ENCODE measurements at regions not wholly inside any gene's neighbourhood (a gene's known extent, or its start where the extent isn't known, plus 50 kb on each side); places are given as distances from the start of the nearest gene placed in this dataset.

DNA sequence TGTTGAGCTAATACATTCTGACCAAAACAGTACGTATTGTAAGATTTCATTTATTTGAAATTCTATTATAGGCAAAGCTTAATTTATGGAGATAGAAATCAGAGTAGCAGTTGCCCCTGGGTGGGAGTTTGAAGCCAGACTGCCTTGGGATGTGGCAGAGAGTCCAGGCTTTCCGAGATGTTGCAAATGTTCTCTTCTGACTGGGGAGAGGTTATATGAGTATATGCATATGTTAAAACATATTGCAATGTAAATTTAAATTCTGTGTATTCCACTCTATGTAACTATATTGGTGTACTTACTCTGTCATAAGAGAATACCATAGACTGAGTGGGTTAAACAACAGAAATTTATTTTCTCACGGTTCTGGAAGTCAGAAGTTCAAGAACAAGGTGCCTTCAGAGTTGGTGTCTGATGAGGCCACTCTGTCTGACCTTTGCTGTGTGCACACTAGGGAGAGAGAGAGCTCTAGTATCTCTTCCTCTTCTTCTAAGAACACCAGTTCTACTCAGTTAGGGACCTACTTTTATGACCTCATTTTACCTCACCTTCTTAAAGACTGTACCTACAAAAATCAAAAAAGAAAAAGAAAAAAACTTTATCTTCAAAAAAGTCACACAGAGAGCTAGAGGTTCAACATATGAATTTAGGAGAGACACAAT is 299.3 kb upstream of the HS3ST1 start:
- Histone ChIP-seq H3K36me3 (ENCODE audit: low read depth) (no peaks in the 10 kb centered on the region), H3K9me3 (ENCODE audit: severe bottlenecking) (no peaks in the 10 kb centered on the region), H3K4me1 (ENCODE audit: insufficient read depth, poor library complexity, severe bottlenecking) (peaks cover 11% of the 10 kb centered on the region), H3K27me3 (ENCODE audit: insufficient read depth, poor library complexity, severe bottlenecking) (no peaks in the 10 kb centered on the region), H3K4me3 (ENCODE audit: severe bottlenecking) (no peak overlapping the region), H3K27ac (ENCODE audit: poor library complexity, severe bottlenecking) (no peak overlapping the region)
- ATAC-seq (ENCODE audit: low read depth) (no peak), DNase-seq (ENCODE audit: low spot score) (no peak)
- TF ChIP-seq, protein P1, sequence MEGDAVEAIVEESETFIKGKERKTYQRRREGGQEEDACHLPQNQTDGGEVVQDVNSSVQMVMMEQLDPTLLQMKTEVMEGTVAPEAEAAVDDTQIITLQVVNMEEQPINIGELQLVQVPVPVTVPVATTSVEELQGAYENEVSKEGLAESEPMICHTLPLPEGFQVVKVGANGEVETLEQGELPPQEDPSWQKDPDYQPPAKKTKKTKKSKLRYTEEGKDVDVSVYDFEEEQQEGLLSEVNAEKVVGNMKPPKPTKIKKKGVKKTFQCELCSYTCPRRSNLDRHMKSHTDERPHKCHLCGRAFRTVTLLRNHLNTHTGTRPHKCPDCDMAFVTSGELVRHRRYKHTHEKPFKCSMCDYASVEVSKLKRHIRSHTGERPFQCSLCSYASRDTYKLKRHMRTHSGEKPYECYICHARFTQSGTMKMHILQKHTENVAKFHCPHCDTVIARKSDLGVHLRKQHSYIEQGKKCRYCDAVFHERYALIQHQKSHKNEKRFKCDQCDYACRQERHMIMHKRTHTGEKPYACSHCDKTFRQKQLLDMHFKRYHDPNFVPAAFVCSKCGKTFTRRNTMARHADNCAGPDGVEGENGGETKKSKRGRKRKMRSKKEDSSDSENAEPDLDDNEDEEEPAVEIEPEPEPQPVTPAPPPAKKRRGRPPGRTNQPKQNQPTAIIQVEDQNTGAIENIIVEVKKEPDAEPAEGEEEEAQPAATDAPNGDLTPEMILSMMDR (IDR thresholded peaks at IDR 0.05; ENCODE audit: poor library complexity, severe bottlenecking), result no peak

DNA sequence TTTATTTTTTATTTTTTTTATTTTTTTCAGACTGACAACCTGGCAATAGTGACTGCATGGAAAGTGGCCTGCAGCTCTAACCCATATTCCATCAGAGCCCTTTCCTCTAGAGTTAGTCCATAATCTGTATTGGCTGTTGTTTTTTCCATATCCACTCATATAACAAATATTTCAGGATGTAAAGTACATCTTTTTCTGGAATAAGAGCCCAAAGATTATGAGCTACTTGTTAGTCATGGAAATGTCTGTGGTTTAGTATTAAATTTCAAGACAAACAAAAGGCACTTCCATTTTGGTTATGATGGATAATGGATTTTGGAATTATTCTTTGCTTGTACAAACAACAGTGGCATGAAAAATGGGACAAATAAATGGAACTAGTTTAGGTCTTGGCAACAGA is 296.0 kb upstream of the HS3ST1 start:
- peaks cover 11% of the 10 kb centered on the region for H3K4me1 ChIP-seq (ENCODE audit: insufficient read depth, poor library complexity, severe bottlenecking)
- no peaks in the 10 kb centered on the region for H3K9me3 ChIP-seq (ENCODE audit: severe bottlenecking)
- no peak for DNase-seq (ENCODE audit: low spot score)
- TF ChIP-seq, protein P1 (IDR thresholded peaks at IDR 0.05; ENCODE audit: poor library complexity, severe bottlenecking), result no peak
- no peak overlapping the region for H3K4me3 ChIP-seq (ENCODE audit: severe bottlenecking)
- peak; percentile 93 for ATAC-seq (ENCODE audit: low read depth)
- H3K27me3 ChIP-seq (ENCODE audit: insufficient read depth, poor library complexity, severe bottlenecking), result no peaks in the 10 kb centered on the region
- H3K27ac ChIP-seq (ENCODE audit: poor library complexity, severe bottlenecking), result peak overlapping the region; percentile 44
- no peaks in the 10 kb centered on the region for H3K36me3 ChIP-seq (ENCODE audit: low read depth)

DNA sequence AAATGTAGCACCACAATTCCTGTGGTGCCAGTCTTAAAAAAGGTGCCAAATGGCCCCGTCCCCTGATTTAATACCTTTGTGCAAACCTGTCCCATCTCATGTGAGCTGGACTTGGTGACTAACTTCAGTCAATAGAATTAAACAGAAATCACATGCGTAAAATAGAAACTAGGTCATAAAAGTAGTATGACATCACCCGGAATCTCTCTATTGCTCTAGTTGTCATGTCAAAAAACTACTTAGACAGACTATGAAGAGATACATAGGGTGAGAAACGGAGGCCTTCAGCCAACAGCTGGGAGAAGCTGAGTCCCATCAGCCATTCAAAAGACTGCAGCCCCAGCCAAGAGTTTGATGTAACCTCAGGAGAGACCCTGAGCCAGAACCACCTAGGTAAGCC is 293.5 kb upstream of the HS3ST1 start:
- H3K27me3 ChIP-seq (ENCODE audit: insufficient read depth, poor library complexity, severe bottlenecking), result no peaks in the 10 kb centered on the region
- no peak overlapping the region for H3K4me3 ChIP-seq (ENCODE audit: severe bottlenecking)
- no peak for DNase-seq (ENCODE audit: low spot score)
- ATAC-seq (ENCODE audit: low read depth), result no peak
- H3K4me1 ChIP-seq (ENCODE audit: insufficient read depth, poor library complexity, severe bottlenecking), result peaks cover 11% of the 10 kb centered on the region
- H3K36me3 ChIP-seq (ENCODE audit: low read depth), result no peaks in the 10 kb centered on the region
- TF ChIP-seq, protein P1 (IDR thresholded peaks at IDR 0.05; ENCODE audit: poor library complexity, severe bottlenecking), result no peak
- H3K27ac ChIP-seq (ENCODE audit: poor library complexity, severe bottlenecking), result no peak overlapping the region
- H3K9me3 ChIP-seq (ENCODE audit: severe bottlenecking), result no peaks in the 10 kb centered on the region

DNA sequence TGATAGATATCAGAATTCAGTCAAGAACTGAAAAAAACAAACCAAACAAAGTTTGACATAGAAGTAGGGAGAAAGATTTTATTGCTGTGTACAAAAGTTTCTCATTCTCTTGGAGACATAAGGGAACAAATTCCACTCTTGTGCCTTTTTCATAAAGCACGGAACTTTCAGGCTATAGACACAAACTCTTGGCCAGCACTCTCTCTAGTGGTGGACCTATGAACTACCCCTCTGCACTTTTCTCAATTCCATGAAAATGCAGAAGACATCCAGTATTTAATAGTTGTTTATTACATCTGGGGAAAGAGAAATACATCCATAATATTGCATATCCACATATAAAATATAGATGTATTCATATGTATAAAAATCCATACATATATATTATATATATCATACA is 291.6 kb upstream of the HS3ST1 start:
- peaks cover 11% of the 10 kb centered on the region for H3K4me1 ChIP-seq (ENCODE audit: insufficient read depth, poor library complexity, severe bottlenecking)
- TF ChIP-seq, protein P1 (IDR thresholded peaks at IDR 0.05; ENCODE audit: poor library complexity, severe bottlenecking), result peak; percentile 82
- no peaks in the 10 kb centered on the region for H3K36me3 ChIP-seq (ENCODE audit: low read depth)
- ATAC-seq (ENCODE audit: low read depth) (peak; percentile 61; the same call in 2 of the 3 replicates), DNase-seq (ENCODE audit: low spot score) (no peak)
- H3K9me3 ChIP-seq (ENCODE audit: severe bottlenecking), result no peaks in the 10 kb centered on the region
- no peak overlapping the region for H3K27ac ChIP-seq (ENCODE audit: poor library complexity, severe bottlenecking)
- no peaks in the 10 kb centered on the region for H3K27me3 ChIP-seq (ENCODE audit: insufficient read depth, poor library complexity, severe bottlenecking)
- no peak overlapping the region for H3K4me3 ChIP-seq (ENCODE audit: severe bottlenecking)

DNA sequence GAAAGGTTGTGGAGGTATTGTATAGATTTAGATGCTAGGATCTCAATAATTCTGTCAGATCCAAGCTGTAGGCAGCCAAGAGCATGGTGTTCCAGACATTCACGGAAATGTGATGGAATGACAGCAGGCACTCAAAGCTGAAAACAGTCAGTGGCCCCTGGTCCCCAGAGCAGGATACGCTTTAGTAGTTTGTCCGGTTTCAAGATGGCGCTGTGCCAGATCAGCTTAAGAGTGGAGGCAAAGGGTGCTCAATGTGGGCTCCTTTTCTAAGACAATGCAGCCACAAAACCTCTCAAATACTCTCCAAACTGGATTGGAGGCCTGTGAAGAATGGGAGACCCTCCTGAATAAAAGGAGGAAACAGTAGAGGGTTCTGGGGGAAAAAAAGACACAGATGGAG is 291.2 kb upstream of the HS3ST1 start:
- TF ChIP-seq, protein P1 (IDR thresholded peaks at IDR 0.05; ENCODE audit: poor library complexity, severe bottlenecking), result no peak
- no peak overlapping the region for H3K4me3 ChIP-seq (ENCODE audit: severe bottlenecking)
- peaks cover 8% of the 10 kb centered on the region for H3K4me1 ChIP-seq (ENCODE audit: insufficient read depth, poor library complexity, severe bottlenecking)
- no peak for DNase-seq (ENCODE audit: low spot score)
- no peaks in the 10 kb centered on the region for H3K36me3 ChIP-seq (ENCODE audit: low read depth)
- no peaks in the 10 kb centered on the region for H3K9me3 ChIP-seq (ENCODE audit: severe bottlenecking)
- ATAC-seq (ENCODE audit: low read depth), result no peak
- H3K27ac ChIP-seq (ENCODE audit: poor library complexity, severe bottlenecking), result no peak overlapping the region
- H3K27me3 ChIP-seq (ENCODE audit: insufficient read depth, poor library complexity, severe bottlenecking), result no peaks in the 10 kb centered on the region

Data from RWPE2 (cell line).